GM12878 (cell line): ENCODE measurements at regions not wholly inside any gene's neighbourhood (a gene's known extent, or its start where the extent isn't known, plus 50 kb on each side); places are given as distances from the start of the nearest gene placed in this dataset.

Source experiments
- ATAC-seq: fragments of 200-7000 bp; cut with Tn5 transposase; 3 replicates; pipeline ENCODE4 v1.9.1; 2020; ENCODE audit warnings: mild to moderate bottlenecking, moderate library complexity
- BruUV-seq: library from RNA; stranded (reverse); fragments of 400-500 nt; replicated peaks from 2 replicates; lab custom pipeline; 2021; lab: Mats Ljungman, UMichigan
- CTCF ChIA-PET: fragments of 300-600 bp; sonication (Branson Sonifier 250); formaldehyde crosslinking; extraction: SDS; loops from one replicate; lab custom pipeline; 2021; ENCODE audit warnings: inconsistent platforms; lab: Yijun Ruan, JAX
- POLR2A ChIA-PET: fragments of 350-600 bp; formaldehyde crosslinking; extraction: SDS; loops from one replicate; lab custom pipeline; 2021; ENCODE audit warnings: inconsistent platforms; lab: Charles Lee
- RAD21 ChIA-PET: fragments of 300-600 bp; sonication (Branson Sonifier 250); formaldehyde crosslinking; loops from one replicate; lab custom pipeline; 2023; ENCODE audit warnings: antibody characterized with exemption; ENCODE audit not compliant: unreplicated experiment; lab: Charles Lee
- SMC1A ChIA-PET: fragments of 300-600 bp; sonication (Branson Sonifier 250); formaldehyde crosslinking; loops from one replicate; lab custom pipeline; 2023; ENCODE audit not compliant: unreplicated experiment, uncharacterized antibody; lab: Charles Lee
- DNase-seq: peaks from one replicate; pipeline ENCODE4 v3.0.0-alpha.2; 2011; ENCODE audit warnings: low read depth, low spot score
- FAIRE-seq: peaks from 3 replicates; lab custom pipeline; 2011; peaks lifted over from hg19 to GRCh38; lab: Jason Lieb, UNC
- H2AFZ ChIP-seq: 2 replicates; pipeline ENCODE4 v1.6.0; 2011; ENCODE audit warnings: low read depth, low read length, control low read depth; ENCODE audit not compliant: control insufficient read depth
- H3K27ac ChIP-seq: 2 replicates; pipeline ENCODE4 v1.5.1; 2011; ENCODE audit warnings: control low read depth; ENCODE audit not compliant: control insufficient read depth, insufficient read depth
- H3K27me3 ChIP-seq, 2 experiments: replicated peaks in 1 of 2; 2 replicates each; pipeline versions ENCODE4 v1.6.0 to v1.6.1; 2011; ENCODE audit warnings: low read length in 1 of 2; ENCODE audit not compliant: control insufficient read depth in 2 of 2, insufficient read depth in 2 of 2
- H3K36me3 ChIP-seq, 2 experiments: 2 replicates each; pipeline ENCODE4 v1.5.1; 2011; ENCODE audit warnings: low read length in 1 of 2; ENCODE audit not compliant: control insufficient read depth in 2 of 2, insufficient read depth in 2 of 2
- H3K4me1 ChIP-seq: 2 replicates; pipeline ENCODE4 v1.6.1; 2011; ENCODE audit warnings: mild to moderate bottlenecking, low read length, moderate library complexity, mixed read lengths; ENCODE audit not compliant: control insufficient read depth, insufficient read depth
- H3K4me2 ChIP-seq: 2 replicates; pipeline ENCODE4 v1.6.0; 2011; ENCODE audit warnings: control low read depth; ENCODE audit not compliant: control insufficient read depth, insufficient read depth
- H3K4me3 ChIP-seq: fragments of 200-600 bp; sonication (generic); 2 replicates; pipeline ENCODE4 v1.5.1; 2016
- H3K79me2 ChIP-seq: 2 replicates; pipeline ENCODE4 v1.6.0; 2011; ENCODE audit warnings: low read length; ENCODE audit not compliant: control insufficient read depth, insufficient read depth
- H3K9ac ChIP-seq: 2 replicates; pipeline ENCODE4 v1.8.0; 2011; ENCODE audit warnings: low read length, control low read depth, mixed read lengths; ENCODE audit not compliant: control insufficient read depth, insufficient read depth
- H3K9me3 ChIP-seq: replicated peaks from 3 replicates; pipeline ENCODE4 v1.5.1; 2011; ENCODE audit warnings: mild to moderate bottlenecking, low read length; ENCODE audit not compliant: control insufficient read depth, insufficient read depth
- H4K20me1 ChIP-seq: 2 replicates; pipeline ENCODE4 v1.6.0; 2011; ENCODE audit not compliant: control insufficient read depth, insufficient read depth
- BRCA1 ChIP-seq: IDR thresholded peaks from 2 replicates; pipeline ENCODE4 v1.6.1; 2011; ENCODE audit warnings: low read depth, low read length, improper control_type of control experiment
- PML ChIP-seq: IDR thresholded peaks from 2 replicates; pipeline ENCODE4 v1.6.1; 2012; ENCODE audit warnings: low read length, inconsistent platforms
- SMAD1 ChIP-seq: fragments of 450-650 bp; IDR thresholded peaks from 2 replicates; pipeline ENCODE4 v1.6.1; 2018; ENCODE audit warnings: mild to moderate bottlenecking, low read depth; ENCODE audit not compliant: partially characterized antibody
- in situ Hi-C: fragments of 300-500 bp; cut with MboI; formaldehyde crosslinking; loops from 9 replicates; pipeline ENCODE4 v1.14.3; 2018; ENCODE audit warnings: mixed read lengths
- intact Hi-C: fragments of 100-400 bp; cut with micrococcal nuclease; formaldehyde crosslinking; loops from one replicate; pipeline ENCODE4 v1.14.2; 2022; ENCODE audit not compliant: unreplicated experiment
- TF ChIP-seq, protein P1 (sequence below): fragments of 450-650 bp; IDR thresholded peaks from 2 replicates; pipeline ENCODE4 v1.6.1; 2017; ENCODE audit warnings: low read depth, mild to moderate bottlenecking, moderate library complexity

DNA sequence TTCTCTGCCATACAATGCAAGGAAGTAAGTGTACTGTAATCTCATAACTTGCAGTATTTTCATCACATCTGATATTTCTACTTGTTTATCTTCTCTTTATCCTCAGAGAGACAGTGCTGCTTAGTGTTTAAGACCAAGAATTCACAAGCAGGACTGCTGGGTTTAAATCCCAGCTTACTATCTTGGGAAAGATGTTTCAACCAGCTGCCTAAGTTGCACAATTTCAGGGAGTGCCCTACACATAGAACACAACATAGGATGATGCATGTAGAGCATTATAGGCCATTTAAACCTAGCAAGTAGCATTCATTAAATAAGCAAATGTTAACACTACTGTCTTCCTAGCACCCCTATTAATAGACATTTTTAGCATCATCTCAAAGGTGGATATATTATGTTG lies 205.2 kb upstream of the CEP162 start:
- ChIA-PET RAD21 (interaction anchor here (1.3 to 1.6 kb wide), 2 partner anchors 114 to 136 kb away, joined by 3 to 5 read pairs; no protein-coding TSS in a partner anchor), POLR2A (no interaction called here), SMC1A (interaction anchor here (0.7 to 3.2 kb wide), 4 partner anchors 10 to 313 kb away, joined by 5 to 17 read pairs (median 10); no protein-coding TSS in a partner anchor), CTCF (interaction anchor here (0.5 to 2.4 kb wide), 6 partner anchors 12 to 891 kb away, joined by 3 to 7 read pairs (median 4); no protein-coding TSS in a partner anchor)
- TF ChIP-seq, protein P1, sequence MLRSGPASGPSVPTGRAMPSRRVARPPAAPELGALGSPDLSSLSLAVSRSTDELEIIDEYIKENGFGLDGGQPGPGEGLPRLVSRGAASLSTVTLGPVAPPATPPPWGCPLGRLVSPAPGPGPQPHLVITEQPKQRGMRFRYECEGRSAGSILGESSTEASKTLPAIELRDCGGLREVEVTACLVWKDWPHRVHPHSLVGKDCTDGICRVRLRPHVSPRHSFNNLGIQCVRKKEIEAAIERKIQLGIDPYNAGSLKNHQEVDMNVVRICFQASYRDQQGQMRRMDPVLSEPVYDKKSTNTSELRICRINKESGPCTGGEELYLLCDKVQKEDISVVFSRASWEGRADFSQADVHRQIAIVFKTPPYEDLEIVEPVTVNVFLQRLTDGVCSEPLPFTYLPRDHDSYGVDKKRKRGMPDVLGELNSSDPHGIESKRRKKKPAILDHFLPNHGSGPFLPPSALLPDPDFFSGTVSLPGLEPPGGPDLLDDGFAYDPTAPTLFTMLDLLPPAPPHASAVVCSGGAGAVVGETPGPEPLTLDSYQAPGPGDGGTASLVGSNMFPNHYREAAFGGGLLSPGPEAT = no peak
- TF ChIP-seq SMAD1 = no peak
- no peak for TF ChIP-seq PML
- no peak for TF ChIP-seq BRCA1
- H3K36me3 ChIP-seq = no peaks in the 10 kb centered on the region
- no peaks in the 10 kb centered on the region for H3K27me3 ChIP-seq
- H3K4me2 ChIP-seq = no peak overlapping the region
- no peaks in the 10 kb centered on the region for H3K4me1 ChIP-seq
- H3K4me3 ChIP-seq = no peak overlapping the region
- no peak overlapping the region for H3K27ac ChIP-seq
- H3K79me2 ChIP-seq = no peaks in the 10 kb centered on the region
- no peak for DNase-seq
- no peak for ATAC-seq
- H3K9ac ChIP-seq = no peak overlapping the region
- no peak overlapping the region for H2AFZ ChIP-seq
- no TSS peak for BruUV-seq
- H3K9me3 ChIP-seq = no peaks in the 10 kb centered on the region
- in situ Hi-C loops (no loop called here), intact Hi-C loops (no loop called here)
- H4K20me1 ChIP-seq = no peaks in the 10 kb centered on the region
- no peak for FAIRE-seq
